Activated CD4-positive, alpha-beta T cell treated with anti-CD3 and anti-CD28 coated beads, Interleukin-2, amount 50 U/mL, for 48 hours (primary cell): ENCODE measurements at regions not wholly inside any gene's neighbourhood (a gene's known extent, or its start where the extent isn't known, plus 50 kb on each side); places are given as distances from the start of the nearest gene placed in this dataset.
"Not testable (repeated sequence)": the region's sequence is repeated elsewhere in the genome, so short reads cannot be mapped to it uniquely, and the experiment has no call there.

Experiments used
- DNase-seq, 2 experiments: peaks; one replicate each; pipeline ENCODE4 v3.0.0-alpha.2; 2020

DNA sequence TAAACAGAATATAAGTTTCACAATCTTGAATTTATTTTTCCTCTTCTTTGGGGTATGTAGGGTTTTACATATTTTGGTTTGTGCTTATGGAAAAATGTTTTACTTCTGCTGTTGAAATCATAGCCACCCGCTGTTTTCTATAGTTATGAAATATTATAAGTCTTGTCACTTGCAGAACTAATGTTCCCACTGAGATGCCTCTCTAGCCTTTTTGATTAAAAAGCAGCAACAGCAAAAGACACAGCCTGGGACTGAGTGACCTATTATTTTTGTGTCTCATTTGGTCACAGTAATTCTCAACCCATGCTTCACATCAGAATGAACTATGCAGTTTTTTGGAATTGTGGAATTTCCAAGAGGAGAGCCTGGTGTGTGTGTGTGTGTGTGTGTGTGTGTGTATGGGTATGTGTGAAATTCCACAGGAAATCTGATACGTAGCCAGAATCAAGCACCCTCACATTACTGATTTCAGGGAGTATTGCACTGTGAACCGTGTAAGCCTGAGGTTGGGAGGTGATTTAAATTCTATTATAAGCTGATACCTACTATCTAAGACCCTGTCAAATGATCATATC, 55.7 kb upstream of the FRMD6 start:
- no peak for DNase-seq

DNA sequence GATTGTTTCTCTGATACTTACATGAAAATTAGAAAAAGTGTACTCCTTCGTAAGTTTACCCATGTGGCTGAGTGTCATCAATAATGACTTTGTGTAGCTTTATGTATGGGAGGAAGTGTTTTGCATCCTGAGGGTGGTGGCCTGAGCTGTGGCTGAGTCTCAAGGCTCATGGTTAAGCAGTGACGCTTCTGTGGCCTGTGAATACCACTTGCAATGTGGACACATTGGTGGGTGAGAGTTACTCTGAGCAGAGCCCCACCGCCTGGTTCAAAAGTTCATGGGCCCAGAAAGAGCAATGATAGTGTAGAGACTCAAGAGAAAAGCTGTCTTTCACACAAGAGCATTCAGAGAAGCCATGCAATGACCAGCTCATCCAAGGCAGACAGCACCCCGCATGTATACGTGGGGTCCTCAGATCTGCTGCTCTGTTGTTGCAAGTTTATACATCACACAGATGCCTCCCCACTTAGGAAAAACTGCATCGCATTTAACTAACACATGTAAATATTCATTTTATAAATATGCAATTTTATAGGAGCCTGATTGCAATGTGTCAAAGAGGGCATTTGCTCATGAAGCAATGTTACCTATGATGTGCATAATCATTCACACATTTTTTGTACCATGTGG, 55.1 kb upstream of the FRMD6 start:
- DNase-seq, result no peak

DNA sequence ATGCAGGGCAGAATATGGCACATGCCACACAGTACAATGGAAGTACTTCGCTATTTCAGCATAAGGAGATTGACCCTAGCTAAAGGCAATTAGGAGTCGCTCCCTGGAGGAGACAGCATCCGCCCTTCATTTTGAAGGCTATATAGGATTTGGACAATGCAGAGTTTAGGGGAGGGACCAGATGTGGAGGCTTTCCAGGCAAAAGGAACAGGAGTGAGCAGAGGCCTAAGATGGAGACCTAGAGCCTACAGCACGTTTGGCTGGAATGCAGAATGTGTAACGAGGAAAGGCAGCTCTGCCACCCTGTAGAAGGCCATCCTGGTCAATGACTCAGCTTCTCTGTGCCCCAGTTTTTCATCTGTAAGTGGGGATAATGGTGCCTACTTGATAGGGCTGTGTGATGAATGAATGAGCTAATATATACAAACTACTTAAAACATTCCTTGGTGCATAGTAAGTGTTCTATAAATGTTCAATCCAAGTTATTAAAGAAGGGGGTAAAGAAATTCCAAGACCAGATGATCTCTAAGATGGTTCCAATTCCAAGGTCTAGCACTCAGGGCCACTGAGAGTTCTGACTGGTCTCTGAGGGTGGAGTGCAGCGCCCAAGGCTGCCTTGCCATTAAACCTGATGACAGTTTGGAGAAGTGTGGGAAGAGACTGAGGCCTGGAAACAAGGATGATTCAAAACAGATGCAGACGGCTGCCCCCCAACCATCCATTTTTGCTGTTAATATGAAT, 54.3 kb upstream of the FRMD6 start:
- no peak for DNase-seq

DNA sequence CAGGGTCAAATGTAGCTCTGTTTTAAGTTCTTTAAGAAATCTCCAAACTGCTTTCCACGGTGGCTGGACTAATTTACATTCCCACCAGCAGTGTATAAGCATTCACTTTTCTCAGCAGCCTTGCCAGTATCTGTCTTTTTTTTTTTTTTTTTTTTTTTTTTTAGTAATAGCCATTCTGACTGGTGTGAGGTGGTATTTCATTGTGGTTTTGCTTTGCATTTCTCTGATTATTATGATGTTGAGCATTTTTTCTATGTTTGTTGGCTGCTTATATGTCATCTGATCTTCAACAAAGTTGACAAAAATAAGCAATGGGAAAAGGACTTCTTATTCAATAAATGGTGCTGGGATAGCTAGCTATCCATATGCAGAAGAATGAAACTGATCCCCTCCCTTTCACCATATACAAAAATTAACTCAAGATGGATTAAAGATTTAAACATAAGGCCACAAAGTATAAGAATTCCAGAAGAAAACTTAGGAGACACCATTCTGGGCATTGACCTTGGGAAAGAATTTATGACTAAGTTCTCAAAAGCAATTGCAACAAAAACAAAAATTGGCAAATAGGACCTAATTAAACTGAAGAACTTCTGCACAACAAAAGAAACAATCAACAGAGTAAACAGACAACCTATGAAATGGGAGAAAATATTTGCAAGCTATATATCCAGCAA, 52.6 kb upstream of the FRMD6 start:
- DNase-seq, result not testable (repeated sequence)

DNA sequence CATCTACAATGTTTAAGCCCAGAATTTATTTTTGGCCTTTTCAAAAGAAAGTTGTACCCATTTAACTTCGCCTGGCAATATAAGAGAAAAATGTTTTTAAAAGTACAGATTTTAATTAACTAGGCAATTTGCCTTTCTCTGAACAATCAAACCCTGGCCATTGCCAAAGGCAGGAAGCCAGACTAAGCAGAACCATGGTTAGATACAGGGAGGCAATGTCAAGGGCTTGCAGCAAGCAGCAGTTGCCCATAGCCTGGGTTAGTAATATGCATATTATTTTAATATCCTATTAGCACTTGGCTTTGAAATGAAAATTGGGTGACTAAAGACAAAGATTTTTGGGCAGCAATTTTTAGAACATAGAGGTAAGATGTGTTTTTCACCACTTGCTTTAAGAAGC, 51.1 kb upstream of the FRMD6 start:
- no peak for DNase-seq
